ENCODE measurements at regions not wholly inside any gene's neighbourhood (a gene's known extent, or its start where the extent isn't known, plus 50 kb on each side); places are given as distances from the start of the nearest gene placed in this dataset.

- no peak for DNase-seq
These were observed 86.5 kb upstream of the PFKP start for GRCh38 chr10:2980791-2981360.

- DNase-seq: no peak
These were observed 87.2 kb upstream of the PFKP start for GRCh38 chr10:2980116-2980515.

GRCh38 chr10:2979306-2979705, 88.0 kb upstream of the PFKP start:
- no peak for DNase-seq

- DNase-seq: no peak
These were observed 88.6 kb upstream of the PFKP start for GRCh38 chr10:2978574-2979273.

- peak in 1 of 2 experiments; percentile 21 for DNase-seq
These were observed 89.2 kb upstream of the PFKP start for GRCh38 chr10:2978111-2978510.

GRCh38 chr10:2974503-2975207, 92.7 kb upstream of the PFKP start:
- no peak for DNase-seq

GRCh38 chr10:2974083-2974482, 93.3 kb upstream of the PFKP start:
- no peak for DNase-seq

GRCh38 chr10:2972810-2973209, 94.5 kb upstream of the PFKP start:
- DNase-seq: no peak

- DNase-seq: no peak
These were observed 95.1 kb upstream of the PFKP start for GRCh38 chr10:2972216-2972615.

GRCh38 chr10:2970190-2970823, 97.0 kb upstream of the PFKP start:
- no peak for DNase-seq

- DNase-seq: no peak
These were observed 98.8 kb upstream of the PFKP start for GRCh38 chr10:2968401-2969058.

- no peak for DNase-seq
These were observed 101.2 kb upstream of the PFKP start for GRCh38 chr10:2966134-2966533.

- DNase-seq: no peak
These were observed 102.6 kb upstream of the PFKP start for GRCh38 chr10:2964632-2965296.

- no peak for DNase-seq
These were observed 103.3 kb upstream of the PFKP start for GRCh38 chr10:2963889-2964631.

- no peak for DNase-seq
These were observed 105.2 kb upstream of the PFKP start for GRCh38 chr10:2962194-2962593.

GRCh38 chr10:2958659-2959058, 108.7 kb upstream of the PFKP start:
- no peak for DNase-seq

- DNase-seq: no peak
These were observed 109.6 kb upstream of the PFKP start for GRCh38 chr10:2957785-2958184.

GRCh38 chr10:2955064-2955463, 112.3 kb upstream of the PFKP start:
- DNase-seq: no peak

GRCh38 chr10:2953495-2953894, 113.9 kb upstream of the PFKP start:
- DNase-seq: no peak

GRCh38 chr10:2951235-2951835, 116.0 kb upstream of the PFKP start:
- DNase-seq: no peak

GRCh38 chr10:2950546-2950945, 116.8 kb upstream of the PFKP start:
- DNase-seq: no peak

GRCh38 chr10:2949948-2950354, 117.4 kb upstream of the PFKP start:
- DNase-seq: no peak
